RCC 7860 (cell line): ENCODE measurements at regions not wholly inside any gene's neighbourhood (a gene's known extent, or its start where the extent isn't known, plus 50 kb on each side); places are given as distances from the start of the nearest gene placed in this dataset.
"Not testable (repeated sequence)": the region's sequence is repeated elsewhere in the genome, so short reads cannot be mapped to it uniquely, and the experiment has no call there.

Experiments used
- DNase-seq: peaks from one replicate; pipeline ENCODE4 v3.0.0-alpha.2; 2015; ENCODE audit warnings: low spot score
- FAIRE-seq: peaks from 2 replicates; lab custom pipeline; 2012; peaks lifted over from hg19 to GRCh38; lab: Jason Lieb, UNC

DNA sequence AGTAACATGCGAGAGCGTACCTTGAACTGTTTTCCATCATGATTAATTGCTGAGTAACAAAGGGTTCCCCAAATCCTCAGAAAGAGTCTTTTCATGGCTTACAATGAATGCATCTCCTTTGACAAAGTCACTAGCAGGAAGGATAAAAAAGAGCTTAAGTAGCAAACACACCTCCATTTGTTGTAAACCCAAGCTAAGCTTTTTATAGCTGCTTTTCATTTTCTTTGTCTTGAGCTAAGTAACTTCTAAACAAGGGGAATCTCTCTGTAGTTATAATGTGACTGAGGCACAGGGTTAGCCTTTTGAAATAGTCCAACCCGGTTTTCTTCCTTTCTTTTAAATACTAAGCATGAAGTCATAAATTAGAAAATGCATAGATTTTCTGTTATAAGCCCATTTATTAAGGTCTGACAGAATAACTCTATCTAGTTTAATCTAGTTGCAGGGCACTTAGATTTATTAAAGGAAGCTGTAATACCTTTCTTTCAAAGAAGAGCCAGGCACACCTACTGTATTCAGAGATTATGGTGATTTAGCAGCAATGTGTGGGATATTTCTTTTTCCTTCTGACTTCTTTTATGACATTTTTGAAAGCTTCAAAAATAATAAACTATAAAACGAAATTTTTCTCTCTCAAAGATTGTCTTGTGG lies 226.9 kb upstream of the SMIM31 start:
- FAIRE-seq (no peak), DNase-seq (no peak)

DNA sequence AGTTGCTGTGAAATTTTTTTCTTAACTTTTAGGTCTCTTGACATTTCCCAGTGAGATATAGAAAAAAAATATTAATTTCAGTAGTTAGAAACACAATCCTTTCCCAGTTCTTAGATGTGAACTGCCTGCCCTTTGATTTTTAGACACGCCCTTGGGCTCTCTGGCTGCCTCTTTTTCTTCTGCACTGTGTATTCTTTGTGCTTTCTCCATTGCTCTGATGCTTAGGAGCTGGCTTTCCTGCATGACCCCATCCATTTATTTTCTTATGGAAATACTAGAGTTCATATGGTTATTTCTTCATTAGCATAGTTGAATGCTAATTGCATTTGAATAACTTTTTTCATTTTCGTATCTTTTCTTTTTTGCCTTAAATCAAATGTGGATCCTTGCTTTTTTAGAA lies 224.9 kb upstream of the SMIM31 start:
- FAIRE-seq: no peak

DNA sequence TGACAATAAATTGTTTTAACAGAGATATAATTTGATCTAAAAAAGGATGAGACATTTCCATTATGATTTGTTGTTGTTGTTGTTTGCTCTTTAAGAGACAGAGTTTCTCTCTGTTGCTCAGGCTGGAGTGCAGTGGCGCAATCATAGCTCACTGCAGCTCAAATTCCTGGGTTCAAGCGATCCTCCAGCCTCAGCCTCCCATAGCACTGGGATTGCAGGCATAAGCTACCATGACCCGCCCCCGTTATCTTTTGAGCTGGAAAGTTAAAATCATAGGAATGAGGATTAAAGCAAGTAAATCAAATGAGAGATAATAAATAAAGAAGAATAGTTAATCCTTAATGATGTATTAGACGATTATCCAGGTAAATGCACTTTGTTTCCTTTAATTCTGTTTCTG lies 224.4 kb upstream of the SMIM31 start:
- DNase-seq (no peak), FAIRE-seq (no peak)

More for the DNA sequence above, 224.9 kb upstream of the SMIM31 start:
- no peak for DNase-seq

DNA sequence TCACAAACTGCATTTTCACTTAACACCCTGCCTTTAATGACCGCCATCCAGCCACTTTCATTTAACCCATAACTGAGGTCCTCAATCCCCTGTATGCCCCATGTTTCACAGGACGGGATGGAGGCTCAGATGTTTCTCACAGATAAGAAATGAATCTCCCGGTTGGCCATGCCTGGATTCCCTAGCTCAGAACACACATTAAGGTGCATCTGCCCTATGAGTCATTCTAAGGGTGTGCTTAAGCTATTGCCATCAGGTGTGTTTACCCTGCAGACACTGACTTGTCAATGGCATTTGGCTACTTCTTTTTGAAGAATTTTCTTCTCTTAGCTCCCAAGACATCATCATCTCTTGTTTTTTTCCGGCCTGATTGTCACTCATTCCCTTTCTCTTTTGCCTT lies 222.6 kb upstream of the SMIM31 start:
- no peak for DNase-seq
- FAIRE-seq: no peak

DNA sequence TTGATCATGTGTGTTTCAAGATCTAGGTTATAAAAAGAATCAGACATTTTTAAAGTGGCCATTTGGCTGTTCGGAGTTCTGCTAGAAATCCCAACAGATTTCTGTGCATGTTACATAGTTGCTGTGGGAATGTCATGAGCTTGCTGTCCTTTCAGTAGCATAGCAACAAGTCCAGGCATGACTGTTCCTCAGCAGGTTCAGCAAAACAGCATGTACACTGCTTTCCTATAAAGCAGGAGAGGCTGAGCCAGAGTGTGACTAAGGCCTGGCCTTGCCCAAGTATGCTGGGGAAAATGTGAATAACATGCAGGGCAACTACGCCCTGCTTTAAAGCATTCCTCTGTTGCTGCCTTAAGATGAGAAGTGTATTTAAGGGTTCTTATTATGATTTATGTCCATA lies 217.1 kb upstream of the SMIM31 start:
- DNase-seq (peak; percentile 54), FAIRE-seq (no peak)

DNA sequence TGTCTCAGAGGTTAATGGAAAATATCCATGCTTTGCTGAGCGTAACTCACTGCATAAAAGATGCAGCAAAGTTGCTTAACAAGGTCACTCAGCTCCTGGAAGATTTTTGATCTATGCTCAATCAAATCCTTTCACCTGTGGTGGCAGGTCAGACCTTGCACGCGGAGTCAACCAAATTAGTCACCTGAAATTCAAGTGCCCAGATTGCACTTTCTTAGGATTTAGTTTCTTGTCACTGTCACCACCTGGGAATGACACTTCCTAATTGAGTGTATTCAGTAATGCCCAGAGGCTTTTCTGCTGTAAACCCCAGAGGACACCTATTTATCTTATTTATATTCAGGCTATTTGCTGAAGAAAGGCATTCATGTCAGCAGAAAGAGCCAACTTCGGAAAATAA lies 215.8 kb upstream of the SMIM31 start:
- FAIRE-seq (no peak), DNase-seq (no peak)

DNA sequence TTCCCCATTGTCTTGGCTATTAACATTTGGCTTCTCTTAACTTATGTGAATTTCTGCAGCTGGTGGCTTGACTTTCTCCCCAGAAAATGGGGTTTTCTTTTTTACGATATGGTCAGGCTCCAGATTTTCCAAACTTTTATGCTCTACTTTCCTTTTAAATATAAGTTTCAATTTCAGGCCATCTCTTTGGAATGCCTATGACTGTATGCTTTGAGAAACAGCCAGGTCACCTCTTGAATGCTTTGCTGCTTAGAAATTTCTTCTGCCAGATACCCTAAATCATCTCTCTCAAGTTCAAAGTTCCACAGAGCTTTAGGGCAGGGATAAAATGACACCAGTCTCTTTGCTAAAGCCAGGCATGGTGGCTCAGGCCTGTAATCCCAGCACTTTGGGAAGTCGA lies 212.9 kb upstream of the SMIM31 start:
- DNase-seq (no peak), FAIRE-seq (no peak)

DNA sequence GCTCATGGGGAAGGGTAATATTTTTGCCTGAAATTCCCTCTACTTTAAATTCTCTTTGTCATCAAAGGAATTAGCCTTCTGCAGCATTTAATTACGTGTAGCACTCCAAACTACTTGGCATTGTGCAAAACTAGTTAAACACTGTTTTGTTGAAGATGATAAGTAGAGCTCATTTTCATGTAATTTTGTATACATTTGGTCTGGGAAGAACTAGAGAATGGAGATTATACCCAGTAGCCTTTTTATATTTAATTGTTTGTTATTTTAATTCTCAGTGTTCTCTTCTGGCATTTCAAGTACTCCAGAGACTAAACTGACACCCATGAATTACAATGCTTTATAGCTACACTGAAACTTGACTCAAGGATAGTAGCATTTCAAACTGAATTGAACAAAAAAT lies 211.5 kb upstream of the SMIM31 start:
- FAIRE-seq (no peak), DNase-seq (no peak)

DNA sequence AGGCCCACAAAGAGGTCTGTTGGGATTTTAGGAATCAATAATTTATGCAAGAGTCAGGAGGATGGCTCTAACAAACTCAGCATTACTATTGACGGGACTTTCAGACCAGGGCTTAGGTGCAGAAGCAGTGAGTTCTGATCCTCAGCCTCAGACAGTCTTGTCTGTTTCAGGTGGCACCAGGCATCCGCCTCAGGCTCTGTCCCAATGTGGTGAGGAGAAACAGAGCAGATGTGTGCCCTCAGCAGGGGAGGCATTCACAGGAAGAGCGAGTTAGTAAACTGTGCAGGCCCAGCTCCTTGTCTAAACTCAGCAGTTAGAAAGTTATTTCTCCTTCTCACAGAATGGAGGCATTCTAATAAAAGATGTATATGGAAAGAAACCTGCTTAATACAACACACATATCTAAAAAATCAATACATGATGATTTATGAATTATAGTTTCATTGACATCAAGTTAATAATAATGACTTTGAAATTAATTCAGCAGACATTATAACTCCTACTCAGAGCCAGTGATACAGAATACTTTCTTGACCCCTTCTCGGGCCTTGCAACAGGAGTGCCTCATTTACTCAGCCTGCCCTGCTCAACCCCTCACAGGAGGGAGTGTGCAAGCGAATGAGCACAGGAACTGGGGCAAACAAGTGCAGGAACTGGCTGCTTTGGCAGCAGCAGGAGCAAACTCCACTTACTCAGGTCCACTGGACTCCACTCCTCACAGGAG lies 202.8 kb upstream of the SMIM31 start:
- DNase-seq (no peak), FAIRE-seq (no peak)

DNA sequence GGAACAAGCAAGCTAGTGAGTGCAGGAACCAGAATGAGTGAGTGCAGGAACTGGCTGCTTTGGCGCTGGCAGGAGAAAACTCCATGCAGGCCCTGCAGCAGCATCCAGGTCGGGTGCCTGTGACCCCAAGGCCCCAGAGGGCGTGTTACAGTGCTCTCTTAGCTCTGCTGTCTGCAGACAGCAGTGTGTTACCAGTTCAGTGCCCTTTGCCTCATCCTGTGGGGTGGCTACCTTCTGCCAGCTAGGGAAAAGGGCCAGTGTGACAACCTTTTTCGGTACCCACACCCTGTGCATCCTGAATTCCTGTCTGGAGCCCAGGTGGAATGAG lies 202.3 kb upstream of the SMIM31 start:
- no peak for DNase-seq
- FAIRE-seq: no peak

DNA sequence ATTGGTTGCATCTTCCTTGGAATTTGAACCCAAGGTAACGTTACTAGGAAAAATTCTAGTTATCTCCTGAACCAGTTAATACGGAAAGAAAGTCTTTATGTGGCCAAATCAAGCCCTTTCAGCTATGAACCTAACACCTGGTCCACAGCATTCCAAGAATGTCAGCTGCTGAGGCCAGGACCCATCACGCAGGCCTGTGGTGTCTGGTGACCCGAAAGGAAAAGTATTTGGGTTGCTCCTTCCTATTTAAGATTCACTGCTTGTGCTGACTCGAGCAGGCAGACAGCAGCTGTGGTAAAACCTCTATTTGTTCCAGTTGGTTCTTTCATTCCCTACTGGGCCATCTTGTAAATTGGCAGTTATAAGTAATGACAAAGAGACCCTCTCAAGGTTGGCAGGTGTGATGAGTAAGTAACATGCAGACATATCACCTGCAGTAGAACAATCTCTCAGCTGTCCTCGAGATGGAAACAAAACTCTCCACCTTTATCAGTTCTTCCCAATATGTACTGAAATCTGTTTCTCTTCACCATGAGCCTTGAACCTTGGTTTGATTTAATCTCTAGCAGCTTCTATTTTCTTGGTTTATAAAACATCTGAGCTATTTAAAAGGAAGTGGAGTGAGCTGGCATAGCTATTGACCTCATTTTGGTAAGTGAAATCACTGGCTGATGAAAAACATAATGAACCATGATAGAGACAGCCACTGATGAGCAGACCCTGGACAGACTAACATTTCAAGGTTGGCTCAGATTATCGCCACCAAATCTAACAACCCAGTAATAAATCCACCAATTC lies 182.1 kb upstream of the SMIM31 start:
- DNase-seq: peak; percentile 34

DNA sequence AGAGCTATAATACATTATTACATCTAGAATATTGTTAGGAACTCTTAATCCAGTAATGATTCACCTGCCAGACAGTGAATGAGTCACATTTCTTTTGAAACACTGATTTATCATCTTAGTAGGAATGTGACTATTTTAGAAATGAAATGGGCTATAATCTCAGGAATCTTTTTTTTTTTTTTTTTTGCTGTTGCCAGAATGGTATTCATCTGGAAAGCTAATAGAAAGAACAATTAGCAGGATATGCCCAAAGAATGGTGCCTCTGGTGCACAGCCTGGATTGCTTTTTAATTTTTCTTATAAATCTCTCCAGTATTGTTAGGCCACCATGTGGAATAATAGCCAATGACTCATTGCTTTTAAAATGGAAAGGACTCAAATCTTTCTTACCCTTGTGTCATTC lies 181.1 kb upstream of the SMIM31 start:
- FAIRE-seq (peak; percentile 91), DNase-seq (peak; percentile 60)

More for the DNA sequence above, 182.1 kb upstream of the SMIM31 start:
- FAIRE-seq: peak; percentile 21

DNA sequence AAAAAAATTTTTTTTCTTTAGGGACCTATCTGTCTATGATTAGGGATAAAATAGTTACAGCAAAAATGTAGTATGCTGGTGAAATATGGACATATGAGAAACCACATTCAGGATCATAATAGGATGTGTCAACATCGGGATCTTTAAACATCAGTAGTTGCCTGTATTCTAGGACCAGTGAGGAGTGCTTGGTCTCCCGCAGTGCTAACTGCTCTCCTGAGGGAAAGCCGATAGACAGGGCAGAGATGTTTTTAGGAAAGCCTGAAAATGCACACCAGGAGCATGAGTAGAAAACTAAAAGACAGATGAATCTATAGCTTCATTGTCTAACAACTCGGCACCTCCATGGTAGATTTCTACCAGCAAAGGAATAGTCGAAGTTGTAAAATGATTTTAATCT lies 178.1 kb upstream of the SMIM31 start:
- DNase-seq: no peak
- FAIRE-seq: no peak

DNA sequence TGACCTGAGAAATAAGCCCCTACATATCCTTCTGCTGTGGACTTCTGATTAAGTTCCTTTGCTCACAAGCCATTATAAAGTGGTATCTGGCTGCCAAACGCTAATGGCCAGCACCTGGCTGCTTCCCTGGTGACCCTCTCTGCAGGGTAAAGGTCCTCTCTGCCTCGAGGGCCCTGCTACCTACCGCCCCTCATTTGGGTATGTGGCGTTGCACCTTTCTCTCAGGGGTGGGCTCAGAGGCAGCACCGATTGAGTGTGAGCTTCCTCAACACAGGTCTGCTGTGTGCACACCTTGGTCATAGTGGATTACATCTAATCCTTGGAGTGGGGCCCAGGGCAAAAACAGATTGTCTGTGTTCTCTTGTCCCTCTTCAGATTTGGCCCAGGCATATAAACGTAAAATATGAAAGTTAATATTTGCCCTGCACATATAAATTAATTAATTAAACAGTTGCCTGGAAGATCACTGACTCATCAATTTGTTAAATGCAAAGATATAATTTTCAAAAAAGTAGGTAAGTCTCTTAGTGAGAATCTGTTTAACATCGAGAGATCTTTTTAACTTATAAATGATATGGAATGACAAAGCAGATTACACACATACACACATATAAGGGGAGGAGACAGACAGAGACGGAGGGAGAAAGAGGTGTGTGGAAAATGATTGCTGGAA lies 174.5 kb upstream of the SMIM31 start:
- FAIRE-seq (no peak), DNase-seq (no peak)

DNA sequence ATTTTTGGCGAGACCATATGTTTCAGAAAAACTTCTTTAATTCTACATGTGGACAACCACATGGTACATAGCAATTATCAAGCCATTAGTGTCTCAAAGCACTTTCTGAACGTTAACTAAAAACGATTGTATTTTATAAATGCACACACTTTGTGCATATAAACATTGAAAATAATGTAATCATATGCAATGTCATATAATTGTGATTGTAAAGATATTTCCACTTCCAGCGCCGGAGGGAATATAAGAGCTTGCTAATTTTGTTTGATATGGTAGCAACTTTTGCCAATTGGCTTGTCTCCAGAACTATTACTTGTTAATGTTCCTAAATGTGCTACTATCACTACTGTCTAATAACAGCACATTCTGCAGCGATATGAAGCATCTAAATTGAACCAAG lies 162.3 kb upstream of the SMIM31 start:
- no peak for FAIRE-seq
- DNase-seq: no peak

DNA sequence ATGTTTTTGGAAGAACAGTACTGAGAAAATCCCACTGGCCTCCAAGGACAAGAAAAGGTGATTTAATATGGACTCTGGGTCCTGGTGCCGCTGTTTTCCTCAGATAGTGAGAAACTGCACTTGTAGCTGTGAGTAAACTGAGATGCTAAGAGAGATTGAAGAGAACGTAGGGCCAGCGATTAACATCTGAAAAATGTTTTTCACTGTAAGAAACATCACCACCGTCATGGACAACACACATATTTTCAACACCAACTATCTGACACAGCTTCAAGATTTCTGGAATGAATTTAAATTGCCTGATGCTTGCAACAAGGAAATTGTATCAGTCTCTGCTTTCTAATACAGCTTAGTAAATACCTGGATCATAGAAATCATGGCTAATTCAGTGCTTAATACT lies 158.2 kb upstream of the SMIM31 start:
- FAIRE-seq: no peak
- DNase-seq: no peak

DNA sequence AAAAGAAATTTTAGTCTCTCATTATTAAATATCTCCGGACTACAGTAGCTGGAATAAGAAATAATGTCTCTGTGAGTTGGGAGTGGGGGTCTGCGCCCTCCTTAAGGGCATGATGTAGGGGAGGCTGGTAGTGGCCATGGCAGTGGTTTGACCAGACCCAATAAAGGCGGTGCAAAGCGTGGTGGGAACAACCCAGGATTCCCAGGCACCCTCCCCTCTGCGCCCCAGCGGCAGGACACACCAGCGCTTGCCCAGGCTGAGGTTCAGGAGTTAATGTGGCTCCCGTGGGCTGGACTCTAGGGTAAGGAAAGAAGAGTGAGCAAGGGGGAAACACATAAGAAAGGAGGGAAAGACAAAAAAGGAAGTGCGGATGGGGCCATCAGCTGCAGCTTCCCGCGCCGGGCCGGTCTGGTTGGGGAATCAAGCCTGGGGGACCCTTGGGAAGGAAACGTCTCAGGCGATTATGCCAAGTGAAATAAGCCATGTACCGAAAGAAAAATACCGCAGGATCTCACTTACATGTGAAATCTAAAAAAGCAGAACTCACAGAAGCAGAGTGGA lies 157.5 kb upstream of the SMIM31 start:
- FAIRE-seq: no peak
- DNase-seq: no peak

DNA sequence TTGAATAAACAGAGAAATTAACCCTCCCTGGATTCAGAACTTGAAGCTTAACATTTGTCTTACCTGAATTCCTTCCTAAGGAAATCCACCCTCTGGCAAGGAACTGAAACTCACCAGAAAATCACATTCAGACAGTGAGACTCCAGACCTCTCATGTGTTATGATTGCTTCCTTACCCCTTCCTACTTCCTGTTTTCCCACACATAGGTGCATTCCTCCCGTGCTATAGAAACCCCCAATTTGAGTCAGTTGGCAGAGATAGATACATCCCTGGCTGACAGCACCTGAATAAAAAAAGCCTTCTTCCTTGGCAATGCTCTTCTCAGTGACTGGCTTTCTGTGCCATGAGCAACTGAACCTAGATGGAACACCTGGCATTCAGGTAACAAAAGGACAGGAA lies 157.0 kb upstream of the SMIM31 start:
- FAIRE-seq (no peak), DNase-seq (no peak)

DNA sequence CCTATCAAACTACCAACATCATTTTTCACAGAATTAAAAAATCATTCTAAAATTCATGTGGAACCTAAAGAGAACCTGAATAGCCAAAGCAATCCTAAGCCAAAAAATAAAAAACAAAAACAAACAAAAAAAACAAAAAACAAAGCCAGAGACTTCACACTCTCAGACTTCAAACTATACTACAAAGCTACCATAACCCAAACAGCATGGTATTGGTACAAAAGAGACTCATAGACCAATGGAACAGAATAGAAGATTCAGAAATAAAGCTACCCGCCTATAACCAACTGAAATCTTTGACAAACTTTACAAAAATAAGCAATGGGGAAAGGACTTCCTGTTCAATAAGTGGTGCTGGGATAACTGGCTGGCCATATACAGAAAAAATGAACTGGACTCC lies 152.3 kb upstream of the SMIM31 start:
- DNase-seq (no peak), FAIRE-seq (no peak)

DNA sequence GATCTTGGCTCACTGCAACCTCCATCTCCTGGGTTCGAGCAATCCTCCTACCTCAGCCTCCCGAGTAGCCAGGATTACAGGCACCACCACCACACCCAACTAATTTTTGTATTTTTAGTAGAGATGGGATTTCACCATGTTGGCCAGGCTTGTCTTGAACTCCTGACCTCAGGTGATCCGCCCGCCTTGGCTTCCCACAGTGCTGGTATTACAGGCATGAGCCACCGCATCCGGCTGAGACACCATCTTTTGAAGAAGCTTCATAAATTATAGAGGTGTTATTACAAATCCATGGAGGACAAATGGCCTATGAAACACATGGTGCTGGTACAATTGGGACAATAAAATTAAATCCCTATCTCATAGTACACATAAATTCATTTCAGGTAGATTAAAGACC lies 148.1 kb upstream of the SMIM31 start:
- DNase-seq, FAIRE-seq: not testable (repeated sequence)

DNA sequence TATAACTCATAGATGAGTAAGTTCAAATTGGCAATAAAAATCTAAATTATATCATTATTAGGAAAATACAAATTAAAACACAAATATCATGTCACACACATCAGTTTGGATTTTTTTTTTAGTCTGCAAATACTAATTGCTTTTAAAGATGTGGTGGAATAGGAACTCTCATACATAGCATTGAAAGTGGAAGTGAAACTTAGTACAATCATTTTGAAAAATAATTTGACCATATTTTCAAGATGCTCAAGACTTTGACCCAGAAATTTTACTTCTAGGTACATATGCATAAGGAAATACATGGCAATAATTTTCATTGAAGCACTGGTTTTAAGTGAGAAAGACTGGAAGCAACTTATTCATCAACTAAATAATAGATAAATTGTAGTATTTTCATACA lies 147.5 kb upstream of the SMIM31 start:
- FAIRE-seq: no peak

More for the DNA sequence above, 147.5 kb upstream of the SMIM31 start:
- no peak for DNase-seq
